ENCODE measurements at regions not wholly inside any gene's neighbourhood (a gene's known extent, or its start where the extent isn't known, plus 50 kb on each side); places are given as distances from the start of the nearest gene placed in this dataset.
"Not testable (repeated sequence)": the region's sequence is repeated elsewhere in the genome, so short reads cannot be mapped to it uniquely, and the experiment has no call there.

- not testable (repeated sequence) for H4K12ac ChIP-seq (ENCODE audit: low read depth, low read length); H2AK5ac ChIP-seq (ENCODE audit: low read length); DNase-seq; H4K91ac ChIP-seq (ENCODE audit: low read depth, low read length); H3K14ac ChIP-seq (ENCODE audit: low read length); H3K4me2 ChIP-seq (ENCODE audit: low read length); H2BK12ac ChIP-seq (ENCODE audit: low read length); H3K27ac ChIP-seq (ENCODE audit: low read depth, low read length); H3K79me1 ChIP-seq (ENCODE audit: low read length); H3K27me3 ChIP-seq (ENCODE audit: insufficient read depth, low read length); H2BK5ac ChIP-seq (ENCODE audit: low read depth, low read length, poor library complexity); H3K4ac ChIP-seq (ENCODE audit: low read depth, low read length); H3K79me2 ChIP-seq (ENCODE audit: control insufficient read depth, insufficient read depth, low read length, poor library complexity); H3K18ac ChIP-seq (ENCODE audit: low read length); H3K4me3 ChIP-seq (ENCODE audit: low read depth, low read length); H3K23ac ChIP-seq (ENCODE audit: low read length); H3K9me3 ChIP-seq (ENCODE audit: insufficient read depth, low read depth, low read length); H3K9ac ChIP-seq (ENCODE audit: low read length); H2BK120ac ChIP-seq (ENCODE audit: insufficient read depth, low read length, poor library complexity); H3K4me1 ChIP-seq (ENCODE audit: control insufficient read depth in 1 of 2, insufficient read depth in 2 of 2, low read length in 2 of 2); H3K36me3 ChIP-seq (ENCODE audit: control insufficient read depth in 1 of 2, insufficient read depth in 2 of 2, low read length in 2 of 2); H2AFZ ChIP-seq (ENCODE audit: insufficient read depth, low read length, poor library complexity); H4K8ac ChIP-seq (ENCODE audit: low read depth, low read length)
- WGBS (ENCODE audit: extremely low coverage, insufficient coverage, insufficient read length), result no CpG with 5 or more reads among the region's 4 CpGs
Observed at GRCh38 chr1:149356152-149356551, 118.7 kb upstream of the NBPF19 start.

GRCh38 chr1:149360351-149360750 is 114.5 kb upstream of the NBPF19 start:
- not testable (repeated sequence) for H3K14ac ChIP-seq (ENCODE audit: low read length); H3K79me1 ChIP-seq (ENCODE audit: low read length); H3K27me3 ChIP-seq (ENCODE audit: insufficient read depth, low read length); H3K23ac ChIP-seq (ENCODE audit: low read length); H3K18ac ChIP-seq (ENCODE audit: low read length); H3K4ac ChIP-seq (ENCODE audit: low read depth, low read length); H2BK12ac ChIP-seq (ENCODE audit: low read length); H2BK5ac ChIP-seq (ENCODE audit: low read depth, low read length, poor library complexity); H2AFZ ChIP-seq (ENCODE audit: insufficient read depth, low read length, poor library complexity); H3K4me2 ChIP-seq (ENCODE audit: low read length); DNase-seq; H3K79me2 ChIP-seq (ENCODE audit: control insufficient read depth, insufficient read depth, low read length, poor library complexity); H3K27ac ChIP-seq (ENCODE audit: low read depth, low read length); H4K12ac ChIP-seq (ENCODE audit: low read depth, low read length); H4K8ac ChIP-seq (ENCODE audit: low read depth, low read length); H3K9me3 ChIP-seq (ENCODE audit: insufficient read depth, low read depth, low read length); H4K91ac ChIP-seq (ENCODE audit: low read depth, low read length); H3K9ac ChIP-seq (ENCODE audit: low read length); H3K36me3 ChIP-seq (ENCODE audit: control insufficient read depth in 1 of 2, insufficient read depth in 2 of 2, low read length in 2 of 2); H3K4me3 ChIP-seq (ENCODE audit: low read depth, low read length); H3K4me1 ChIP-seq (ENCODE audit: control insufficient read depth in 1 of 2, insufficient read depth in 2 of 2, low read length in 2 of 2); H2AK5ac ChIP-seq (ENCODE audit: low read length); H2BK120ac ChIP-seq (ENCODE audit: insufficient read depth, low read length, poor library complexity)
- WGBS (ENCODE audit: extremely low coverage, insufficient coverage, insufficient read length), result no CpG with 5 or more reads among the region's 3 CpGs

- not testable (repeated sequence) for DNase-seq; H2BK5ac ChIP-seq (ENCODE audit: low read depth, low read length, poor library complexity); H3K4ac ChIP-seq (ENCODE audit: low read depth, low read length); H3K79me1 ChIP-seq (ENCODE audit: low read length); H3K27ac ChIP-seq (ENCODE audit: low read depth, low read length); H3K4me1 ChIP-seq (ENCODE audit: control insufficient read depth in 1 of 2, insufficient read depth in 2 of 2, low read length in 2 of 2); H3K4me2 ChIP-seq (ENCODE audit: low read length); H3K9me3 ChIP-seq (ENCODE audit: insufficient read depth, low read depth, low read length); H4K12ac ChIP-seq (ENCODE audit: low read depth, low read length); H4K91ac ChIP-seq (ENCODE audit: low read depth, low read length); H3K27me3 ChIP-seq (ENCODE audit: insufficient read depth, low read length); H4K8ac ChIP-seq (ENCODE audit: low read depth, low read length); H2BK120ac ChIP-seq (ENCODE audit: insufficient read depth, low read length, poor library complexity); H2BK12ac ChIP-seq (ENCODE audit: low read length); H3K23ac ChIP-seq (ENCODE audit: low read length); H3K79me2 ChIP-seq (ENCODE audit: control insufficient read depth, insufficient read depth, low read length, poor library complexity); H2AK5ac ChIP-seq (ENCODE audit: low read length); H2AFZ ChIP-seq (ENCODE audit: insufficient read depth, low read length, poor library complexity); H3K18ac ChIP-seq (ENCODE audit: low read length); H3K36me3 ChIP-seq (ENCODE audit: control insufficient read depth in 1 of 2, insufficient read depth in 2 of 2, low read length in 2 of 2); H3K9ac ChIP-seq (ENCODE audit: low read length); H3K14ac ChIP-seq (ENCODE audit: low read length); H3K4me3 ChIP-seq (ENCODE audit: low read depth, low read length)
- no CpG with 5 or more reads among the region's 2 CpGs for WGBS (ENCODE audit: extremely low coverage, insufficient coverage, insufficient read length)
Observed at GRCh38 chr1:149361310-149361709, 113.5 kb upstream of the NBPF19 start.

GRCh38 chr1:149364188-149364981 is 110.5 kb upstream of the NBPF19 start:
- not testable (repeated sequence) for H3K27me3 ChIP-seq (ENCODE audit: insufficient read depth, low read length); H3K14ac ChIP-seq (ENCODE audit: low read length); H2BK120ac ChIP-seq (ENCODE audit: insufficient read depth, low read length, poor library complexity); H3K23ac ChIP-seq (ENCODE audit: low read length); DNase-seq; H2BK12ac ChIP-seq (ENCODE audit: low read length); H3K36me3 ChIP-seq (ENCODE audit: control insufficient read depth in 1 of 2, insufficient read depth in 2 of 2, low read length in 2 of 2); H3K4ac ChIP-seq (ENCODE audit: low read depth, low read length); H4K8ac ChIP-seq (ENCODE audit: low read depth, low read length); H3K4me2 ChIP-seq (ENCODE audit: low read length); H3K27ac ChIP-seq (ENCODE audit: low read depth, low read length); H4K91ac ChIP-seq (ENCODE audit: low read depth, low read length); H3K18ac ChIP-seq (ENCODE audit: low read length); H3K9ac ChIP-seq (ENCODE audit: low read length); H2AFZ ChIP-seq (ENCODE audit: insufficient read depth, low read length, poor library complexity); H4K12ac ChIP-seq (ENCODE audit: low read depth, low read length); H2AK5ac ChIP-seq (ENCODE audit: low read length); H3K4me3 ChIP-seq (ENCODE audit: low read depth, low read length); H2BK5ac ChIP-seq (ENCODE audit: low read depth, low read length, poor library complexity); H3K4me1 ChIP-seq (ENCODE audit: control insufficient read depth in 1 of 2, insufficient read depth in 2 of 2, low read length in 2 of 2); H3K79me1 ChIP-seq (ENCODE audit: low read length); H3K79me2 ChIP-seq (ENCODE audit: control insufficient read depth, insufficient read depth, low read length, poor library complexity); H3K9me3 ChIP-seq (ENCODE audit: insufficient read depth, low read depth, low read length)
- WGBS (ENCODE audit: extremely low coverage, insufficient coverage, insufficient read length), result no CpG with 5 or more reads among the region's 1 CpG

Measured in trophoblast cell (in vitro differentiated cells and primary cell).